H1 (cell line): ENCODE measurements at regions not wholly inside any gene's neighbourhood (a gene's known extent, or its start where the extent isn't known, plus 50 kb on each side); places are given as distances from the start of the nearest gene placed in this dataset.
"Not testable (repeated sequence)": the region's sequence is repeated elsewhere in the genome, so short reads cannot be mapped to it uniquely, and the experiment has no call there.

Experiments used
- CTCF ChIA-PET: fragments of 300-600 bp; sonication (Branson Sonifier 250); formaldehyde crosslinking; loops from one replicate; lab custom pipeline; 2021; ENCODE audit not compliant: partially characterized antibody; lab: Charles Lee
- POLR2A ChIA-PET: fragments of 300-600 bp; sonication (Branson Sonifier 250); formaldehyde crosslinking; loops from one replicate; lab custom pipeline; 2021; ENCODE audit warnings: inconsistent platforms; ENCODE audit not compliant: partially characterized antibody; lab: Charles Lee
- DNase-seq, 2 experiments: peaks; one replicate each; pipeline versions ENCODE4 v3.0.0 to v3.0.0-alpha.2; 2010 to 2022; ENCODE audit warnings: low spot score in 2 of 2, low read depth in 1 of 2, mixed read lengths in 1 of 2
- FAIRE-seq: peaks from 2 replicates; lab custom pipeline; 2011; peaks lifted over from hg19 to GRCh38; lab: Jason Lieb, UNC
- H2AFZ ChIP-seq: 2 replicates; pipeline ENCODE4 v1.8.1; 2012; ENCODE audit warnings: low read length, inconsistent platforms
- H2AK5ac ChIP-seq: 2 replicates; pipeline ENCODE4 v1.6.1; 2013; ENCODE audit warnings: low read depth, low read length
- H2BK120ac ChIP-seq: replicated peaks from 2 replicates; pipeline ENCODE3; 2013; ENCODE audit warnings: low read depth, low read length, inconsistent platforms
- H2BK12ac ChIP-seq: 2 replicates; pipeline ENCODE4 v1.6.1; 2013; ENCODE audit warnings: low read depth, low read length
- H2BK15ac ChIP-seq: 2 replicates; pipeline ENCODE4 v1.6.1; 2013; ENCODE audit warnings: low read length
- H2BK20ac ChIP-seq: 2 replicates; pipeline ENCODE4 v1.6.1; 2013; ENCODE audit warnings: low read length
- H2BK5ac ChIP-seq: 2 replicates; pipeline ENCODE4 v1.6.1; 2013; ENCODE audit warnings: low read depth, low read length
- H3K14ac ChIP-seq: 2 replicates; pipeline ENCODE4 v1.6.1; 2013; ENCODE audit warnings: inconsistent platforms; ENCODE audit not compliant: insufficient read length
- H3K18ac ChIP-seq: 2 replicates; pipeline ENCODE4 v1.6.1; 2013; ENCODE audit warnings: low read length; ENCODE audit errors: extremely low read depth
- H3K23ac ChIP-seq: 2 replicates; pipeline ENCODE4 v1.6.1; 2013; ENCODE audit warnings: inconsistent platforms; ENCODE audit not compliant: insufficient read length
- H3K23me2 ChIP-seq: 2 replicates; pipeline ENCODE4 v1.6.1; 2013; ENCODE audit warnings: low read depth, low read length
- H3K27ac ChIP-seq: 2 replicates; pipeline ENCODE4 v1.6.1; 2011; ENCODE audit warnings: low read depth, low read length, inconsistent platforms
- H3K27me3 ChIP-seq, 4 experiments: replicated peaks in 1 of 4; 1 replicate in 1 of 4; 2 replicates in 3 of 4; pipeline versions ENCODE4 v1.6.1 to v1.8.1; 2011 to 2013; ENCODE audit warnings: low read length in 3 of 4, mild to moderate bottlenecking in 3 of 4, inconsistent platforms in 2 of 4, mixed read lengths in 2 of 4, moderate library complexity in 1 of 4; ENCODE audit not compliant: control insufficient read depth in 3 of 4, insufficient read depth in 3 of 4; ENCODE audit errors: extremely low read depth in 1 of 4
- H3K36me3 ChIP-seq, 4 experiments: 2 replicates each; pipeline versions ENCODE4 v1.6.1 to v1.8.1; 2011 to 2013; ENCODE audit warnings: mild to moderate bottlenecking in 4 of 4, low read length in 3 of 4, moderate library complexity in 2 of 4, control low read depth in 1 of 4, inconsistent platforms in 1 of 4; ENCODE audit not compliant: insufficient read depth in 4 of 4, control insufficient read depth in 2 of 4
- H3K4ac ChIP-seq: replicated peaks from 2 replicates; pipeline ENCODE3; 2013; ENCODE audit warnings: low read length, low read depth, mixed read lengths, inconsistent platforms; ENCODE audit not compliant: insufficient read length
- H3K4me1 ChIP-seq, 4 experiments: replicated peaks in 1 of 4; 1 replicate in 1 of 4; 2 replicates in 3 of 4; pipeline versions ENCODE4 v1.6.1 to v1.8.1; 2011 to 2013; ENCODE audit warnings: low read length in 3 of 4, inconsistent platforms in 2 of 4, mixed read lengths in 1 of 4; ENCODE audit not compliant: insufficient read depth in 4 of 4, control insufficient read depth in 3 of 4
- H3K4me2 ChIP-seq, 2 experiments: 2 replicates each; pipeline versions ENCODE4 v1.6.1 to v1.8.1; 2011 to 2013; ENCODE audit warnings: low read depth in 2 of 2, low read length in 2 of 2, control low read depth in 1 of 2, inconsistent platforms in 1 of 2, mild to moderate bottlenecking in 1 of 2; ENCODE audit not compliant: insufficient read depth in 1 of 2
- H3K4me3 ChIP-seq, 4 experiments: fragments of 200-600, 300-600 bp in 1 of 4; sonication (generic), shearing (Covaris generic), sonication (Bioruptor Twin) in 1 of 4; 2 replicates each; pipeline versions ENCODE4 v1.5.1 to v1.8.1; 2011 to 2016; ENCODE audit warnings: low read length in 4 of 4, low read depth in 3 of 4, control low read depth in 2 of 4, inconsistent platforms in 2 of 4, mild to moderate bottlenecking in 2 of 4, mixed read lengths in 1 of 4, moderate library complexity in 1 of 4; ENCODE audit not compliant: insufficient read depth in 2 of 4; ENCODE audit errors: extremely low read depth in 1 of 4
- H3K56ac ChIP-seq: replicated peaks from 2 replicates; pipeline ENCODE3; 2013; ENCODE audit warnings: low read depth, mild to moderate bottlenecking, mixed read lengths, low read length, inconsistent platforms; ENCODE audit not compliant: insufficient read length
- H3K79me1 ChIP-seq: 2 replicates; pipeline ENCODE4 v1.6.1; 2013; ENCODE audit warnings: low read depth, low read length, control low read depth
- H3K79me2 ChIP-seq, 2 experiments: 2 replicates each; pipeline versions ENCODE4 v1.6.1 to v1.8.1; 2012 to 2013; ENCODE audit warnings: low read length in 2 of 2, mild to moderate bottlenecking in 2 of 2, inconsistent platforms in 1 of 2; ENCODE audit not compliant: insufficient read depth in 2 of 2, control insufficient read depth in 1 of 2
- H3K9ac ChIP-seq, 4 experiments: replicated peaks in 1 of 4; 1 replicate in 1 of 4; 2 replicates in 3 of 4; pipeline versions ENCODE4 v1.6.1 to v1.8.1; 2011 to 2013; ENCODE audit warnings: low read depth in 3 of 4, low read length in 3 of 4, control low read depth in 2 of 4, mild to moderate bottlenecking in 2 of 4, moderate library complexity in 2 of 4, inconsistent platforms in 1 of 4; ENCODE audit errors: extremely low read depth in 1 of 4
- H3K9me3 ChIP-seq, 2 experiments: 2 replicates each; pipeline versions ENCODE4 v1.6.1 to v1.8.1; 2012 to 2013; ENCODE audit warnings: mild to moderate bottlenecking in 2 of 2, moderate library complexity in 2 of 2, control low read depth in 1 of 2, inconsistent platforms in 1 of 2, low read depth in 1 of 2, low read length in 1 of 2, mixed read lengths in 1 of 2; ENCODE audit not compliant: insufficient read depth in 2 of 2
- H4K20me1 ChIP-seq, 2 experiments: replicated peaks in 1 of 2; 2 replicates each; pipeline versions ENCODE3 to v1.8.1; 2011 to 2013; ENCODE audit warnings: inconsistent platforms in 2 of 2, low read length in 2 of 2, mild to moderate bottlenecking in 1 of 2; ENCODE audit not compliant: insufficient read depth in 2 of 2, control insufficient read depth in 1 of 2
- H4K5ac ChIP-seq: 2 replicates; pipeline ENCODE4 v1.6.1; 2013; ENCODE audit warnings: low read length, low read depth, mixed read lengths, inconsistent platforms; ENCODE audit not compliant: insufficient read length
- H4K8ac ChIP-seq: 2 replicates; pipeline ENCODE4 v1.8.0; 2013; ENCODE audit warnings: mild to moderate bottlenecking, moderate library complexity, low read length, inconsistent platforms; ENCODE audit not compliant: insufficient read depth; ENCODE audit errors: extremely low read depth
- H4K91ac ChIP-seq: replicated peaks from 2 replicates; pipeline ENCODE3; 2013; ENCODE audit warnings: low read length, mixed read lengths, inconsistent platforms; ENCODE audit not compliant: insufficient read length
- WGBS, 2 experiments: shearing (Covaris generic) in 1 of 2; methylation state at CpG; one replicate each; pipeline versions ENCODE4 v1.1.6 to v1.1.7; 2013 to 2015; ENCODE audit warnings: low lambda C conversion rate in 2 of 2, mixed read lengths in 2 of 2, inconsistent platforms in 1 of 2, low coverage in 1 of 2, missing lambda C conversion rate in 1 of 2; ENCODE audit not compliant: insufficient replicate concordance in 2 of 2, insufficient coverage in 1 of 2, insufficient read length in 1 of 2; ENCODE audit errors: extremely low coverage in 1 of 2, missing lambda C conversion rate in 1 of 2; 5-methylcytosine and 5-hydroxymethylcytosine counted together

GRCh38 chr16:18101077-18101476, 235.5 kb downstream of the NPIPA8 start:
- H3K56ac ChIP-seq, H3K4me3 ChIP-seq, H3K9me3 ChIP-seq, H2AFZ ChIP-seq, H3K4me1 ChIP-seq, H3K27me3 ChIP-seq, H3K14ac ChIP-seq, H3K79me1 ChIP-seq, H4K5ac ChIP-seq, H3K9ac ChIP-seq, H2BK5ac ChIP-seq, H2BK20ac ChIP-seq, H2BK15ac ChIP-seq, FAIRE-seq, H4K91ac ChIP-seq, H3K4me2 ChIP-seq, H3K23me2 ChIP-seq, H3K4ac ChIP-seq, H3K18ac ChIP-seq, POLR2A ChIA-PET, H3K36me3 ChIP-seq, H3K79me2 ChIP-seq, H2BK120ac ChIP-seq, H4K20me1 ChIP-seq, H2BK12ac ChIP-seq, H4K8ac ChIP-seq, DNase-seq, CTCF ChIA-PET, H3K23ac ChIP-seq, H3K27ac ChIP-seq, H2AK5ac ChIP-seq: not testable (repeated sequence)
- whole genome bisulfite sequencing, 2 experiments = no CpG with 5 or more reads among the region's 2 CpGs

- H4K91ac ChIP-seq, H2BK20ac ChIP-seq, POLR2A ChIA-PET, H2BK120ac ChIP-seq, FAIRE-seq, H3K14ac ChIP-seq, H3K18ac ChIP-seq, H3K79me1 ChIP-seq, H3K4me3 ChIP-seq, CTCF ChIA-PET, H3K9ac ChIP-seq, H2BK15ac ChIP-seq, H2BK12ac ChIP-seq, H3K4ac ChIP-seq, H2AK5ac ChIP-seq, H3K23ac ChIP-seq, H3K79me2 ChIP-seq, H3K23me2 ChIP-seq, H3K27ac ChIP-seq, H3K56ac ChIP-seq, H3K27me3 ChIP-seq, H3K9me3 ChIP-seq, H2AFZ ChIP-seq, H4K20me1 ChIP-seq, H4K8ac ChIP-seq, H3K4me1 ChIP-seq, H4K5ac ChIP-seq, DNase-seq, H2BK5ac ChIP-seq, H3K4me2 ChIP-seq, H3K36me3 ChIP-seq: not testable (repeated sequence)
- 83% methylated on average over 1 of the region's 1 CpG; no CpG with 5 or more reads in 1 of the 2 experiments for WGBS, 2 experiments
Measured at GRCh38 chr16:18092605-18093004, 243.9 kb downstream of the NPIPA8 start.
